ENCODE measurements at regions not wholly inside any gene's neighbourhood (a gene's known extent, or its start where the extent isn't known, plus 50 kb on each side); places are given as distances from the start of the nearest gene placed in this dataset.

- TF ChIP-seq CTCF (IDR thresholded peaks at IDR 0.05): no peak
- TF ChIP-seq TFCP2L1 (CRISPR knock-in tag; IDR thresholded peaks at IDR 0.05): no peak
- TF ChIP-seq MAZ (IDR thresholded peaks at IDR 0.05; ENCODE audit: borderline replicate concordance, low read depth, low read length): no peak
- TF ChIP-seq ZC3H11A (IDR thresholded peaks at IDR 0.05): no peak
- no peak for TF ChIP-seq NPAS2 (CRISPR knock-in tag; IDR thresholded peaks at IDR 0.05; ENCODE audit: borderline replicate concordance)
- no peak for TF ChIP-seq KDM1A (IDR thresholded peaks at IDR 0.05; ENCODE audit: low read depth)
- TF ChIP-seq SMC3 (IDR thresholded peaks at IDR 0.05): no peak
- no peak for TF ChIP-seq FOXS1 (CRISPR knock-in tag; IDR thresholded peaks at IDR 0.05)
- no peak for TF ChIP-seq POLR2A (IDR thresholded peaks at IDR 0.05; ENCODE audit: low read length)
- TF ChIP-seq MAX (IDR thresholded peaks at IDR 0.05): no peak
- no peak for TF ChIP-seq FOSL2 (IDR thresholded peaks at IDR 0.05)
- no peak for TF ChIP-seq FOSL2 (CRISPR knock-in tag; IDR thresholded peaks at IDR 0.05)
These were observed 544.3 kb upstream of the KIF2B start for GRCh38 chr17:53278466-53278865.

Measured in A549 (cell line).